HG02973 (cell line): ENCODE measurements at regions not wholly inside any gene's neighbourhood (a gene's known extent, or its start where the extent isn't known, plus 50 kb on each side); places are given as distances from the start of the nearest gene placed in this dataset.

Experiments used
- ATAC-seq: cut with Tn5 transposase; IDR thresholded peaks from one replicate; pipeline ENCODE4 v1.9.1; 2021; ENCODE audit warnings: moderate library complexity; ENCODE audit not compliant: unreplicated experiment

DNA sequence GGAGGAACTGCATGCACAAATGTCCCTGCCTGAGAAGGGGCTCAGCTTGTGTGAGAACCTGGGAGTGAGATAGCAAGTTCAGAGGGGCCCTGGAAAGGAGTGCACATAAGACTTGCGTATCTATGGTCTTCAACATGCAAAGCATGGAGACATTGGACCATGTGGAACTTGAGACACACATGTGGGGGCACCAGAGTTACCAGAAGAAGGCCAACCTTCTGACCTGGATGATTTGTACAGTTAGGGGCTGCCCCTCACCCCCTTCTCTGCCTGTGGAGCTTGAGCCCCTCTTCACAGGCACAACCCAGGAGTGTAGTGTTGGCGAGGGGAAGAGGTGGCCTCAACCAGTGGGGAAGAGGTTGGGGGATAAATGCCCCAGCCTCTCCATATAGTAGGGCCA lies 165.0 kb upstream of the ARL4C start:
- ATAC-seq, result no peak

DNA sequence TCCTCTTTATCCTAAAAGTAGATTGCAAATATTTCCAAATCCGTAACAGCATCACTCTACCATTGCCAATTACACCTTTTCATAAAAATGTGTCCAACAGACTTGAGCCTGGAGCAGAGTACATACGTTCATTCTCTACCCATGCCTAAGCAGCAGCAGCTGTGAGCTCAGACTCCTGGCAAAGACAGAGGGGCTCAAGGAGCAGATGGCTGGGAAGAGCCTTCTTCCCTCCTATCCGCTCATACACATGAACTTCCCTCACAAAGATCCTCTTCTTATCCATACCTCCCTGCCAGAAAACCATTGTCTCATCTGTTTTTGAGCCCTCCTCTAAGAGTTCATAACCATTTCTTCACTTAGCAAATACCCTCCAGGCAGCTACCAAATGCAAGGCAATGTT lies 164.3 kb upstream of the ARL4C start:
- no peak for ATAC-seq

DNA sequence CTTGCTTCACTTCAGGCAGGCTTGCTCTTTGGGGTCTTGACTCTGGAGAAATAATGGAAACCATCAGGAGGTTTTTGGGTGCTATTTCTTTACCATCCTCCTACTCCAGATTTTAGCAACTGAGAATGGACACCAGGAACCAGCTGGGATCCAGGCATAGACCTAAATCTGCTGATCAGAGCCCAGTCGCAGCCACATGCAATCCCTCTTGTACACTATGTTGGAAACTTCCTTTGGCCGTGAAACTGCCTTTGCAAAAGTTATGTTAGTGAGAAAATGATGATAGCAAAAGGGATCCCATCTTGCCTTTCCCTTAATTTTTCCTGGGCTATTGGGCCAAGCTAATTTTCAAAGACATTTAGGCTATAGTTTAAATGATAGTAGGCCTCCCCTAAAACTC lies 158.8 kb upstream of the ARL4C start:
- ATAC-seq, result no peak

DNA sequence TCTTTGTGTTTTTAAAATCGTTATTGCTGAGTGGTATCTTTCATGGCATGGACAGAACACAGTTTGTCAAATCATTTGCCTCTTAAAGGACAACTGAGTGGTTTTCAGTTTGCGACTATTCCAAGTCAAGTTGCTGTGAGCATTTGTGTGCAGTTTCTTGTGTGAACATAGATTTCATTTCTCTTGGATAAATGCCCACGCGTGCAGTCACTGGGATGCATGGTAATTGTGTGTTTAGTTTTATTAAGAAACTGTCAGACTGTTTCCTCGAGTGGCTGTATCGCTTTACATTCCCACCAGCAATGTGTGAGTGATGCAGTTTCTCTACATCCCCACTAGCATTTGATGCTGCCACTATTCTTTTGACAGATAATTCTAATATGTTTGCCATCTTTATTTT lies 154.0 kb upstream of the ARL4C start:
- ATAC-seq, result no peak

DNA sequence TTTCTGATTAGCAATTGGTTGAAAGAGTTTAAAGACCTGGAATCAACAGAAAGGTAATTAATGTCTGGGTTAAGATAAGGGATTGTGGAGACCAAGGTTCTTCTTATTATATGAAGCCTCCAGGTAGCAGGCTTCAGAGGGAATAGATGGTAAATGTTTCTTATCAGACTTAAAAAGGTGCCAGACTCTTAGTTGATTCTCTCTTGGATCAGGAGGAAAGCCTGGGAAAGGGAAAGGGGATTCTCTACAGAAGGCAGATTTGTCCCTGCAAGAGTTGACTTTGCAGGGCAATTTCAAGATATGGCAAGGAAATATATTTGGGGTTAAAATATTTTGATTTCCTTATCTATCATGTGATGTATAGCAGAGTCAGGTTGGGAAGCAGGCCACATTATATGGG lies 153.1 kb upstream of the ARL4C start:
- ATAC-seq, result no peak

DNA sequence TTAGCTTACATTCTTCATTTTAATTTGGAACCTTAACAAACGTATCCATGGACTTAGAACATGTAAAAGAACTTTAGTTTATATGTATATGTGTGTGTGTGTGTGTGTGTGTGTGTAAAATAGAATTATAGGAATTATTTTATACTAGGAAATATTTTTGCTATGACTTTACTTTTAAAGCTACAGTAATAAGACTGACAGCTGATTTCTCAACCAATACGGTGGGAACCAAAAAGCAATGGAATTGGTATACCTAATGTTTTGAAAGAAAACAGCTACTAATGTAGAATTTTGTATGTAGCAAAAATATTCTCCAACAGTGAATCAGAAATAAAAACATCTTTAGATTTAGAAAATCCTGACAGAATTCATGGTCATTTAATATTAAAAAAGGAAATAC lies 146.5 kb upstream of the ARL4C start:
- no peak for ATAC-seq

DNA sequence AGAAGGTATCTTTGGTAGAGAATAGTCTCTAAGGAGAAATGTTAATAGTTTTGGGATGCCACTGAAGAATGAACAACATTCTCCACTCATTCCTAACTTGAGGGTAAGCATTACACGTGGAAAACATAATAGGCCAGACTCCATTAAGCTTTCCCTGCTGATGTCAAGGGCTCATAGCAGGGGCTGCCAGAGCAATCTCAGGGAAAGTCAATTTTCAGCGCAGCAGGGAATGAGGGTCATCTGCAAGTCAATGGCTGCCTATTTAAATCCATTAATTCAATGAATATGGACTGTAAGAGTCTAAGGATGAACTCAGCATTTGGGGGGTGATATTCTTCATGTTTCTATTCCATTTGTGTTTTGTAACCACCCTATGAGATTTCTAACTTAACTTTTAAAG lies 144.2 kb upstream of the ARL4C start:
- no peak for ATAC-seq

DNA sequence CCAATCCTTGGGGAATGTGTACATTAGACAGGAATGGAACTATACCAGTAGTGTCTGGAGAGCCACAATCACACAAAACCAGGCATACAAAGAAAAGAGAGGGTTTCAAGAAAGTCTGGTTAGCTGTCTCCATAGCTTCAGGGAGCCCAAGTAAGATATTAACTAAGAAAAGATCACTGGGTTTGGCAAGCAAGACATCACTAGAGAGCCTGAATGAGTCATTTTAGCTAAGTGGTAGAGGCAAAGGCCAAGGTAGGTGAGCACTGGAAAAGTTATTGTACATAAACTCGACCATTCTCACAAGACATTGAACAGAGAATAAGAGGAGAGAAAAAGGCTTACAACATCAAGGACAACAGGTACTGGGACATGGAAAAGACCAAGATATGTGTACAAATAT lies 143.8 kb upstream of the ARL4C start:
- ATAC-seq, result no peak

DNA sequence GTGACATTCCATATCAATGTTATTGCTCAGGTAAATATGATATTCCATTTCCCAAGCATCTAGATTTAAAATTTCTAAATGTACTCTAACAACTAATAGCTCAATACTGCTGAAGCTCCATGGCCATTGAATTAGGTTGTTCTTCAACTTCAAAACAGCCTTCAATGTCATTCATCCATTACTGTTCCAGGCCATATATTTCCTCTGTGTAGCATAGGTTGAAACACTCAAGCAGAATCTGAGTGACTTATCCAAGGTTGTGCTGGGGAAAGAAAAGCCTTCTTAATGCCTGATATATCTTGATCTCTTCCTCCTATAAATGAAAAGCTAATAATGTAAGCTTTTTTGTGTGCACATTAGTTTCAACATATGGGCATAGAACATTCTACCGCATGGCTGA lies 142.1 kb upstream of the ARL4C start:
- no peak for ATAC-seq

DNA sequence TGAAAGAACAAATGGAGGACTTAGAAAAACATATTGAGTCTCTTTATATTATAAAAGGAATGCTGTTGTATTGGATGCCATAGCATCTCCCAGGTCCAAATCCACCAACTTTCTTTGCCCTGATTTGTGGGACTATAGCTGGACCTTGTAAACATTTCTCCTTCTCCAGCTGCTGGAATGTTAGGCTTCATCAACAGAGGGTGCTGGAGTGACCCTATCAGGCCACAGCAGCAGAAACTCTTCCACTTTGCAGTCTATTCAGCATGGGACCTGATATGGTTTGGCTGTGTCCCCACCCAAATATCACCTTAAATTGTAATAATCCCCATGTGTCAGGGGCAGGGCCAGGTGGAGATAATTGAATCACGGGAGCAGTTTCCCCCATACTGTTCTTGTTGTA lies 138.4 kb upstream of the ARL4C start:
- ATAC-seq, result no peak

DNA sequence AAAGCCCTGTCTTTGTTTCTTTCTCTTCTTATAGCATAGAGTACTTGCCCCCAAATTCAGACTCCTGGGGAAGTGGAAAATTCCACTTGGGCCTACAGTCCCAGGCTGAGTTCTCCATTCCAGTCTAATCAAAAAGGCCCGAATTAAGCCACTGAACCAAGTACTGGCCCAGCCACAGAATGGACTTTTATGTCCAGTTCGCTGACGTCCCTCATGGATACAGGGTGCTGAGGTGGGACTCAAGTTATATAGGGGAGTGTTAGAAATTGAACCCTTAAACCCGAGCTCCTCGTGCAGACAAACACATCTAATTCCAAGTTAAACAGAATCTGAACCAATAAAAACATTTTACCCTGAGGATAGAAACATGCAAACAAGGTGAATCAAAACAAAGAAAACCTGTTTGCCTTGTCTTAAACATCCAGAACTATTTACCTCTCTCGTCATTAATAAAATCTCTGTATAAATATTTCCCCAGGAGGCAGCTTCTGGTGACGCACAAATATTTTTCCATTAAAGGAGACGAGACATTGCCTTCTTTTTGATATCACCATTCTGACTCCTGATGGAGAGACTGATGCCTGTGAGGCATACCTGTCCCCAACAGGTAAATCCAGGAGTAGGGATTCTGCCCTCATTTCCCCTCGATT lies 136.8 kb upstream of the ARL4C start:
- ATAC-seq, result no peak

DNA sequence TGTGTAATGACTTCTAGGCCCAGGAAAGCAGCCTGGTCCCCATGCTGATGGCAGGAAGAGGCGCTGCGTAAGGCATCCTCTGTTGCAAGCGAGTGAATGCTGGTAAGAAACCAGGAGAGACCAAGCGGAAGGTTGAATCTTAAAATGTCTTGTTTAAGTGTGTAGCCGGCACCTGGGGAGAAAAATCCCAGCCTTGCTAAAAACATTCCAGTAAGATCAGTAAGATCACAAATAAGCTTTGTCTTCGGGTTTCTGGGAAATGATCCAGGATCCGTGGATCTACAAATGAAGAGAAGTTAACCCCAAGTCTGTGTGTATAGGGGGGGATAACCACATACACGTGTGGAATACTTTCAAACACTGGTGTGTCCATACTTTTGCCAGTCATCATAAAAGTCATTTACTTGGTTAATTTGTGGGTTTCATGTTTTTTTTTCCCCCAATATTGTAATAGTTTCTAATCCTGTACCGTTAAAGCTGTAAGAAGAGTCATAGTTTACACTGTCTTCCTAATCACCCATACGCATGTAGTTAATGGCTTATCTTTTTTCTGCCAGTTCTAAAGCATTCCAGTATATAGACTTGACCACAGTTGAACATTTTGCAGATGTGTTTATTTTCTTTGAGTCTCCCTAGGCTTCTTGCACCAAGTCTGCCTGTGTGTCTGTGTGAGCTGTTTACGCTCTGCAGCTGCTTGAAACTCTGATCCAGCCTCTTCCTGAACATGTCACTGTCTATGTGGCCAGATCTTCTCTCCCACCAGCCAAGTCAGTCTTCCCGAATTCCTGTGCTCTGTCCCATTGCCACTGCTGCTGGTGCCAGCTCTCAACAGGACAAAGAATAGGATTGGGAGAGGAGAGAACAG lies 135.9 kb upstream of the ARL4C start:
- ATAC-seq, result no peak

DNA sequence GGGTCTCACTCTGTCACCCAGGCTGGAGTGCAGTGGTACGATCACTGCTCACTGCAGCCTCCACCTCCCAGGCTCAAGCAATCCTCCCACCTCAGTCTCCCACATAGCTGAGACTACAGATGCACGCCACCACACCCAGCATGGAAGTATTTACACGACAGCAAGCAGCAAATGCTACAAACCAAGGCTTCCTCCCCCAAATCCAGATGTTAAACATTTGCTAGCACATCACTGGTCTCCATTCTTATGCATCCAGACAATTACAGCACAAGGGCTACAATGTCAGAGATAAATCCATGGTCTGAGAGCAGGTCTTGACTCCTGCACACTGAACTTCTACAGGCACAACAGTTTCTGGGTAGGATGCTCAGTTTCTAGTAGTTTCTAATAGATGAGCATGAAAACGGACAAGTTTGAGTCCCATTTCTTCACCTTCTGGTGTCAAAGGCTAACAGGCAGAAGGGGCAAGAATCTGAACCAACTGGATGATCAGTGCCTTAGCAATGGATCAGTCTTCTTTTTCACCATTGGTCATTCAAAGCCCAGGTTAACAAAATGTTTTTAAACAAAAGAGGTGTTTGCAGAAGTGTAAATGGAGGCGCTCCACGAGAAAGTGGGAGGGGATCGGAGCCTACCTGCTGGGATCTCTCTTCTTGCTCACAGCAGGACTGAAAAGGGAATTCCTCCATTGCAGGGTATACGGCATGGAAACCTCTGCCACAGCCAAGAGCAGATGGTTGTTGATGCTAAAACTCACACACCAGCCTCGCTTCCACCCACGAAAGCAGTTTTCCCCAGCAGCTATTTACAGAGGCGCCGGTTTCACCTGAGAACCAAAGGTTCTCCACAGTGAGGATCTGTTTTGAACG lies 135.0 kb upstream of the ARL4C start:
- ATAC-seq, result no peak

DNA sequence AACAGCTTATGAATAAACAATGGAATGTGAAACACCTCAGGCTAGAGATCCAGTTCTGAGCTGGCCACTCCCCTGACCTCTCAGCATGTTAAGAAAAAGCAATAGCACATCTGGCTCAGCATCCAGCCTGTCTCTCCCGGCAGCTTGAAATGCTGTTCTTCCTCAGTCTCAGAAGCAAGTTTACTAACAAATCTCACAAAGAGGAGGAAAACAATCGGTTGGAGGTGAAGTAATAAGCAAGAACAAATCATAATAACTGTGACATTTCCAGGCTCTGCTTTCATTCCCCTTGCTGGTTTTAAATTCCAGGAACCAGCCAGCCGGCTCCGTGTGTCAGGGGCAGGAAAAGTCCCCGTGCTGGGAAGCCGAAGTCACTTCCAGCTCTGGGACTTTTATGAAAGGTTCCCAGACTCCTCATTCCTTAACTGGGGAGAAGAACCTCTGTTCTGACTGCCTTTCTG lies 133.9 kb upstream of the ARL4C start:
- no peak for ATAC-seq

DNA sequence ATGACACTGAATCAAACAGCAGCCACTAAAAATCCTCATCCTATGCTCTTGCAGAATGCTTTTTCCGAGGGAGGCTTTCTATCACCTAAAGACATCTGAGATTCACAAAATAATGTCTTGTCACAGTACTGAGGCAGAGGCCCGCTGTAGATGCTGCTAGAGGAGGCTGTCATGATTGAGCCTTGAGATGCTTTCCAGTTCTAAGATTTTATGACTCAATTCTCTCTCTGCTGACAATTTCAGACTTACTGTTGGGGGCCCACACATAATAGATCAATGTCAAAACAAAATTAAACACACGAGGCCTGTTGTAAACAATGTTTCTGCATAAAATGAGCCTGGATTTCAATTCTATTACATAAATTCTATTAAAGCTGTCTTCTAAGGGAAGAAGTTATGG lies 132.7 kb upstream of the ARL4C start:
- no peak for ATAC-seq

DNA sequence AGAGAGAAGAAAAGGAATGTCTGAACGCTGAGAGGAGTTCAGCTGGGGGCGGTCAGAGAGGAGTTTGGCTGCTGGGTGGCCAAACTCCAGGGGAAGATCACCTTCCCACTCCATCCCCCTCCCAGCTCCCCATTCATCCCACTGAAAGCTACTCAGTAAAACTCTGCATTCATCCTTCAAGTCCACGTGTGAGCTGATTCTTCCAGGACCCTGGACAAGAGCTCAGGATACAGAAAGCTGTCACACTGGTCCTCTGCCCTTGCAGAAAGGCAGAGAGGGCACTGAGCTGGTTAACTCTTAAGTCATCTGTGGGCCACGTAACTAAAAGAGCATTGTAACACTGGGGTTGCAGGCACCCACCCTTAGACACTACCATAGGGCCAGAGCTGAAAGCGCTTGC lies 132.1 kb upstream of the ARL4C start:
- ATAC-seq, result no peak

DNA sequence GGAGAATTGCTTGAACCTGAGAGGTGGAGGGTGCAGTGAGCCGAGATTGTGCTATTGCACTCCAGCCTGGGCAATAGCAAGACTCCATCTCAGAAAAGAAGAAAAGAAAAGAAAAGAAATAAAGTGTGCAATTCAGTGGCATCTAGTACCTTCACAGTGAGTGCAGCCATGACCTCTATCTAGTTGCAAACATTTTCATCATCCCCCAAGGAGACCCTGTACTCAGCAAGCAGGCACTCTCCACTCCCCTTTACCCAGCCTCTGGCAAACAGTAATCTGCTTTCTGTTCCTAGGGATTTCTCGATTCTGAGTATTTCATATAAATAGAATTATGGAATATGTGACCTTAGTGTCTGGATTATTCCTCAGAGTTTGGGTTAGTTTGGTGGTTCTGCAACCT lies 130.4 kb upstream of the ARL4C start:
- no peak for ATAC-seq

DNA sequence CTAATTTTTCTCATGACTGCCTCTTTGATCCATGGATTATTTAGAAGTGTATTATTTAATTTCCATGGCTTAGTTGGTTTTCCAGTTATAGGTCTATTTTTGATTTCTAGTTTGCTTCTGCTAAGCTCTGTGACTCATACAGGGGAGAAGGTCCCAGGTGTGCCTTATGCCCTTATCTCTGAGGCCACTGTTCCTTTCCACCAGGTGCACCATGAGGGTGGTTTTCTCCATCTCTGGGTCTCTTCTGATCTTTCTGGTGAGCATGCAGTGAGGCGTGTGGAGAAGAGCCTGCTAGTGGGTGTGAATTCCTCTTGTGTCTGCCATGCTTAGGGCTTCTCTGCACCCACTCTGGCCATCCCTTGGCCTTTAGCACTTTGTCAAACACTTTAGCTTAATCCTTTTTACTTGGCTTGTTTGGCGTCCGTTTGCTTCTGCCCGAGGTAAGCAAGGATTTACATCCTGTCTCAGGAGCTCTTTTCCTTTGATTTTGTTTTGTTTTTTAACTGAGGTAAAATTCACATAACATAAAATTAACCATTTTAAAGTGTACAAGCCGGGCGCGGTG lies 129.8 kb upstream of the ARL4C start:
- no peak for ATAC-seq

DNA sequence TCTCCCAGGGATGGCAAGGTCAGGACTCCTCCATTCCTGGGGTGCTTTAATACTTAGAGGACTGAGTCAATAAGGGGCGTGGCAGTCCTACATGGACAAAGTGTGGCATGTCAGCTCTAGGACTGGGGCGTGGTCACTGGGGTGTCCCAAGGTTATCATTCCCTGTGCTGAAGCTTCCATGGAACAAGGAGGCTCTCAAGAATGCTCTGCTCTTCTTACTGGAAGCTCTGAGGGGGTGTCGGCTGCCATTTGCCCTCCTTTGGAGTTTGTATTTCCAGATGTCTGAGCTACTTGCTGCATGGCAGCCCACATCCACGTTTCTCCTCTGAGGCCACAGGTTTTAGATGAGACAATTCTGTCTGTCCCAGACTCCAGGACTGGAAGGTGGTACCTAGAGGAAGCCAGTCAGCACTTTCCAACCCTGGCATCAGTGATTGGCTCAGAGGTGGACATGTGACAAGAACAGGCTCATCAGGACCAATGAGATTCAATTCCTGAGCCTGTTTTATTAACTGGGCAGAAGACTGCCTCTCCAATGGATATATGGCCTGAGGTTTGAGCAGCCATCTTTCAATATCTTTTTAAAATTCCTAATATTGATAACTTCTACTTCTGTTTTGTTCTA lies 128.9 kb upstream of the ARL4C start:
- no peak for ATAC-seq

DNA sequence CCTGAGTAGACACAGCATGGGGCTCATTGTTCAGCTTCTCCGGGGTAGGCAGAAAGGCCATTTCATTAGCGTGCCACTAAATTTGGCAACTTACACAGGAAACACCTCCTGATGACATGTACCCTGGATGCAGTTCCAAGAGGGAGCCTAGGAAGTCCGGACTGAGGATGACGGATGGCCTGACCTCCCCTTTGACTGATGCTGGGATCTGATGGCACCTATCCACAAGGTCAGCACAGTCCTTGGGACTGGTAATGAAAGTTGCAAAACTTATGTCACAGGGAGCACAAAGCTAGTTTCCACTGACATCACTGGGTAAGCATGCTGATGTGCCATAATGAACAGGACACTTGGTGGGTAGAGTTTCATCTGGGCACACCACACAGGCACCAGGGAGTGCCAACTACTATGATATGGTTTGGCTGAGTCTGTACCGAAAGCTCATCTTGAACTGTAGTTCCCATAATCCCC lies 126.7 kb upstream of the ARL4C start:
- ATAC-seq, result no peak

DNA sequence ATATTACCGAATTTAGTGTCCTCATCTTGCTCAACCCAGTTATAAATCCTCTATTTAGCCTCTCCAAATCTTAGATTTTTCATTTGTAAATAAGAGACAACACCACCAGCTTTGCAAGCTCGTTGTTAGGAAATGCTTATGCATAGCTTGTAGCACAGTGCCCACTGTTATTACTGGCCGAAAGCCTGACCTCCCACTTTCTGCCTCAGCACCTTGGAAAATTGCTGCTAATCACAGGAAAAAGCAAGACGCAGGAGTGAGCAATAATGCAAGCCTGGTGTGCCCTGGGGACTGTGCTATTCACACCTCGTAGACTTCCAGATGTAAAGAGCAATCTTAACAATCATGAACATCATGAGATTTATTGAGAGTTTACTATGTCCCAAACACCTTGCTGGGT lies 124.2 kb upstream of the ARL4C start:
- ATAC-seq, result no peak
